ENCODE measurements at regions not wholly inside any gene's neighbourhood (a gene's known extent, or its start where the extent isn't known, plus 50 kb on each side); places are given as distances from the start of the nearest gene placed in this dataset.

- Histone ChIP-seq H3K4me3 (ENCODE audit: low read depth, low read length) (no peak overlapping the region), H3K27me3 (ENCODE audit: control insufficient read depth, insufficient read depth, low read length) (no peaks in the 10 kb centered on the region), H3K36me3 (ENCODE audit: control insufficient read depth, insufficient read depth, low read length) (no peaks in the 10 kb centered on the region)
- TF ChIP-seq CTCF (IDR thresholded peaks at IDR 0.05; ENCODE audit: insufficient read depth, low read length, poor library complexity, severe bottlenecking) = no peak
- no peak for DNase-seq (ENCODE audit: low read depth)
Measured at GRCh38 chr3:34219556-34219955, 421.1 kb downstream of the PDCD6IP start.

- H3K36me3 ChIP-seq (ENCODE audit: control insufficient read depth, insufficient read depth, low read length) = no peaks in the 10 kb centered on the region
- TF ChIP-seq CTCF (IDR thresholded peaks at IDR 0.05; ENCODE audit: insufficient read depth, low read length, poor library complexity, severe bottlenecking) = no peak
- no peaks in the 10 kb centered on the region for H3K27me3 ChIP-seq (ENCODE audit: control insufficient read depth, insufficient read depth, low read length)
- no peak for DNase-seq (ENCODE audit: low read depth)
- H3K4me3 ChIP-seq (ENCODE audit: low read depth, low read length) = no peak overlapping the region
Measured at GRCh38 chr3:34225821-34226366, 427.5 kb downstream of the PDCD6IP start.

- no peak for TF ChIP-seq CTCF (IDR thresholded peaks at IDR 0.05; ENCODE audit: insufficient read depth, low read length, poor library complexity, severe bottlenecking)
- no peak for DNase-seq (ENCODE audit: low read depth)
- no peaks in the 10 kb centered on the region for H3K27me3 ChIP-seq (ENCODE audit: control insufficient read depth, insufficient read depth, low read length)
Measured at GRCh38 chr3:34229876-34230275, 431.4 kb downstream of the PDCD6IP start.

GRCh38 chr3:34235096-34235495 is 436.7 kb downstream of the PDCD6IP start:
- DNase-seq (ENCODE audit: low read depth) = no peak
- Histone ChIP-seq H3K36me3 (ENCODE audit: control insufficient read depth, insufficient read depth, low read length) (no peaks in the 10 kb centered on the region), H3K27me3 (ENCODE audit: control insufficient read depth, insufficient read depth, low read length) (no peaks in the 10 kb centered on the region), H3K4me3 (ENCODE audit: low read depth, low read length) (no peak overlapping the region)
- no peak for TF ChIP-seq CTCF (IDR thresholded peaks at IDR 0.05; ENCODE audit: insufficient read depth, low read length, poor library complexity, severe bottlenecking)

More at GRCh38 chr3:34229876-34230275, 431.4 kb downstream of the PDCD6IP start:
- Histone ChIP-seq H3K36me3 (ENCODE audit: control insufficient read depth, insufficient read depth, low read length) (no peaks in the 10 kb centered on the region), H3K4me3 (ENCODE audit: low read depth, low read length) (no peak overlapping the region)

- no peak for DNase-seq (ENCODE audit: low read depth)
- Histone ChIP-seq H3K27me3 (ENCODE audit: control insufficient read depth, insufficient read depth, low read length) (no peaks in the 10 kb centered on the region), H3K36me3 (ENCODE audit: control insufficient read depth, insufficient read depth, low read length) (no peaks in the 10 kb centered on the region), H3K4me3 (ENCODE audit: low read depth, low read length) (no peak overlapping the region)
- TF ChIP-seq CTCF (IDR thresholded peaks at IDR 0.05; ENCODE audit: insufficient read depth, low read length, poor library complexity, severe bottlenecking) = no peak
Measured at GRCh38 chr3:34237946-34238345, 439.5 kb downstream of the PDCD6IP start.

- Histone ChIP-seq H3K27me3 (ENCODE audit: control insufficient read depth, insufficient read depth, low read length) (no peaks in the 10 kb centered on the region), H3K4me3 (ENCODE audit: low read depth, low read length) (no peak overlapping the region), H3K36me3 (ENCODE audit: control insufficient read depth, insufficient read depth, low read length) (no peaks in the 10 kb centered on the region)
- DNase-seq (ENCODE audit: low read depth) = no peak
- TF ChIP-seq CTCF (IDR thresholded peaks at IDR 0.05; ENCODE audit: insufficient read depth, low read length, poor library complexity, severe bottlenecking) = no peak
Measured at GRCh38 chr3:34238407-34238806, 440.0 kb downstream of the PDCD6IP start.
